HG03457 (cell line): ENCODE measurements at regions not wholly inside any gene's neighbourhood (a gene's known extent, or its start where the extent isn't known, plus 50 kb on each side); places are given as distances from the start of the nearest gene placed in this dataset.
"Not testable (repeated sequence)": the region's sequence is repeated elsewhere in the genome, so short reads cannot be mapped to it uniquely, and the experiment has no call there.

Experiments used
- ATAC-seq: cut with Tn5 transposase; IDR thresholded peaks from one replicate; pipeline ENCODE4 v1.9.1; 2021; ENCODE audit warnings: moderate number of reproducible peaks; ENCODE audit not compliant: unreplicated experiment

DNA sequence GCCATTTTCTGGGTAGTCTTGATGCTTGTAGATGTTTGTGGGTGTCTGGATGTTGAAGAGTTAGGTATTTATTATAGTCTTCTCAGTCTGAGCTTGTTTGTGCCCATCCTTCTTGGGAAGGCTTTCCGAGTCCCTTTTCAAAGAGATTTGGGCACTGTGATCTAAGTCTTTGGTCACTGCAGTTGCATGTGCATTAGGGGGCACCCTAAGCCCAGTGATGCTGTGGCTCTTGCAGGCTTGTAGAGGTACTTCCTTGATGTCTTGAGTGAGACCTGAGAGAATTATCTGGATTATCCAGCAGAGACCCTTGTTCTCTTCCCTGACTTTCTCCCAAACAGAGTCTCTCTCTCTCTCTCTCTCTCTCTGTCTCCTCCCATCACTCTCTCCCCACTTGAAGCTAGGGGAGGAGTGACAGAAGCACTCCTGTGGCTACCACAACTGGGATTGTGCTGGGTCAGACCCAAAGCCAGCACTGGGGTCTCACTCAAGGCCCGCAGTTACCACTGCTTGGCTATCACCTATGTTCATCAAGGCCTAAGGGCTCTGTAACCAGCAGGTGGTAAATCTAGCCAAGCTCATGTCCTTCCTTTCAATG is 68.5 kb downstream of the TMCO5A start:
- no peak for ATAC-seq

DNA sequence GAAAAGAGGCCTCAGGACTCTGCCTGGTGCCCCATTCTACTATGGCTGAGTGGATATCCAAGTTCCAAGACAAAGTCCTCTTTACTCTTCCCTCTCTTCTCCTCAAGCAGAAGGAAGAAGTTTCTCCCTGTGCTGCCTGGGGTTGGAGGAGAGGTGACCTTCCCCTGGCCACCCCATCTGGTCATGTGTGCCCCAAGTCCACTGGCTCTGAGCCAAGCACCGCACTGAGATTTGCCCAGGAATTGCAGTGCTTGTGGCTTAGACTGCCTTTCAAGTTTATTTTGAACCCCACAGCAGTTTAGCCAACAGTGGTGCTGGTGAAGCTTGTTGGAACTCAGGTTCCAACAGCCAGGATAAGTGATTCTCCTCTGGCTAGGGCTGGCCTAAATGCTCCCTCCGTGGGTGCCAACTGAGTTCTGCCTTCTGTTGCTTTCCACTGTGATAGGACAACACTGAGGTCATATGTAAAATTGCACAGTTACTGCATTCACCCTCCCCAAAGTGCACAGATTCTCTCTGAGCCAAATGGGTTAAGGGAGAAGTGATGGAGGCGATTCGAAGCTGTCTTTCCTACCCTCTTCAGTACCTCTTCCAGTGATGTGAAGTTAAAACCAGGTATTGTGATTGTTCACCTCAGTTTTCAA is 69.9 kb downstream of the TMCO5A start:
- no peak for ATAC-seq

DNA sequence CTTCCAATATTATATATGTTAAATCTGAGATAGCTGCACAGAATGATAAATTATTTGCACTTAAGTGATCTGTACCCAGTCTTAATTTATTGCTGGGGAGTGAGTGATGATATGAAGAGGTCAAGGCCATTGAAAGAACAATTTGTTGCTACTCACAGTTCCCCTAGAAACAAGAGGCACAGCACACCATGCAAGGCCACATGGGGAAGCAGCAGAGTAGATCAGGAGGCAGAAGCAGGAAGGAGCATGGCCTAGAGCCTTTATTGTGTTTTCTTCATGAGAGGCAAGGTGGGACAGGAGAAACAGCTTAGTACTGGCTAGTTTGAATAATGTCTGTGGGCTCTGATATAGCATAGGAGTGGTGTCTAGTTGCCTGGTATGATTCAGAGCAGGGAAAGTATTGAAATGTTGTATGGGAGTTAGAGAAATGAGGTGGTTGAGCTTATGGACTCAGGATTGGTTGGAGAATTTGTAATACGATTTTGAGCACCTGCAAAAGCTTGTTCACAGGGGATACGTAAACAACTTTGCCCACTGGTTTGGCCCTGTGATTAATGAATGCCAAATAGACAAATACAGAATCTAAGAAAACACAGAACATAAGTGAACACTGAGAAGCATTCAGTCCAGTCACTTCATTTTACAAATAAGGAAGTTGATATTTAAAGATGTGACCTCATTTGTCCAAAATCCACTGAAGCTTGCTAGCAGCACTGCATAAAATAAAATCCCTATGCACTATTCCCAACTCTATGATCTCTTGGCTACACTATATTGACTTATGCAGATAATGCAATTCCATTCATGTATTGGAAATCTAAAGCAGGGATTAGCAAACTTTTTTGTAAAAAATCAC is 71.7 kb downstream of the TMCO5A start:
- ATAC-seq = no peak

DNA sequence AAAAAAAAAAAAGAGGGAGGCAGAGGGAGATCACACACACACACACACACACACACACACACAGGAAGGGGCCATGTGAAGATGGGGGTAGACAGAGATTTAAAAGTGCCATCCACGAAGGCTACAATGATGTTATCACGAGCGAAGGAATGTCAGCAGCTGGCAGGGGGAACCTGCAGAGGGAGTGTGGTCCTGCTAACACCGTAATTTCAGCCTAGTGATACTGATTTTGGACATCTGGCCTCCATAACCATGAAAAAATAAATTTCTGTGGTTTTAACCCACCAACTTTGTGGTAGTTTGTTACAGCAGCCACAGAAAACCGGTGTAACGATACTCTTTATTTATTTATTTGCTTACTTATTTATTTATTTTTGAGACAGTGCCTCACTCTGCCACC is 76.0 kb downstream of the TMCO5A start:
- no peak for ATAC-seq

DNA sequence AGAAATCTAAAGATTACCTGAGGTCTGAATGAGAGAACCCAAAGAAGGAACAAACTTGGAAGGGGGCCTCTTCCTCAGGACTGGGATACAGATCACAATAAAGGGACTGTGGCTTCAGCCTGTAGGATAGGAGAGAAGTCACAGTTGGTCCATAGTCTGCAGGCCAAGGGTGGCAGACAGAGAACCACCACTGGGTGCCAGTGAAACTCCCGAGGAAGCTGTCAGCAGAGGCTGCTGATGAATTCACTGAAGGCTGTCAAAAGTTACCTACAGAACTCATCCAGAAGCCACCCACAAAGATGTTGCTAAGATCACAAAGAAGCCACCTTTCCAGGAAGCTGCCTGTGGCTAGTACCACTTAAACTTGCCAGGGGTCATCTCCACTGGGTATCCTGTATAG is 78.5 kb downstream of the TMCO5A start:
- no peak for ATAC-seq

DNA sequence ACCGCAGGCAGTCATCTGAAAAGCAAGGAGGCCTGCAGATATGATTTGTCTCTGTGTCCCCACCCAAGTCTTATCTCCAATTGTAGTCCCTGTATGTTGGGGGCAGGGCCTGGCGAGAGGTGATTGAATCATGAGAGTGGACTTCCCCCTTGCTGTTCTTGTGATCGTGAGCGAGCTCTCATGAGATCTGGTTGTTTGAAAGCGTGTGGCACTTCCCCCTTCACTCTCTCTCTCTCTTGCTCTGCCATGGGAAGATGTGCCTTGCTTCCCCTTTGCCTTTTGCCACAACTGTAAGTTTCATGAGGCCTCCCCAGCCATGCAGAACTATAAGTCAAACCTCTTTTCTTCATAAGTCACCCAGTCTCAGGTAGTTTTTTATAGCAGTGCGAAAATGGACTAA is 83.3 kb downstream of the TMCO5A start:
- ATAC-seq = no peak

DNA sequence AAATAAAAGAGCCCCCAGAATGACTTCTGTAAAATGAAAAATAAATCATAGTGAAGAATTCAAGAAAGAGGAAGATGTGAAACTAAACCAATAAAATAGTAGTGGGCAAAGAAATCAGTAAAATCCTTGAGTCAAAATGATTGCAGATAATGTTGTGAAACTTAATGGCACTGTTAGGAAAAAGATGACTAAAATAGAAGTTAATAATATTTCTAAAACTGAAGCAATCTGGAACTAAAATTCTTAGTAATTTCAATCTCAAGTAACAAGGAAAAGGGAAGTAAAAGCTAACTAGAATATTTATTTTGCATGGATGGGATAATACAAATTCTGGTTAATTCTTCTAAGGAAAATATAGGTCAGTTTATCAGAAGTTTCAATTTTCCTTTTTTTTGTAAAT is 84.6 kb downstream of the TMCO5A start:
- ATAC-seq = no peak

DNA sequence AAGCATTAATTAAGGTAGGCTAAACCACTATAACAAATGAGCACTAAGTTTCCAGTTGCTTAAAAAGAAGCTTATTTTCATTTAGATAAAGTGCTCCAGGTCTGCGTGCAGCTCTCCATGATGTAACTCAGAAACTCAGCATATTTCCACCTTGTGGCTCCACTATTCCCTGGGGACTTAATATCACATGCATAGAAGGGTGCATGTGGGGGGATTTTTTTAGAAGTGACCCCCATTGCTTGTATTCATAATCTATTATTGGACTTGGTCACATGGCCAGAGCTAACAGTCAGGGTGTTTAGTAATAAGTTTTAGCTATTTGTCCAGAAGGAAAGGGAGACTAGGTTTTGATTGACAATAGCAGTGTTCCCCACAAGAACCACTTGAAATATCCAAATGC is 86.8 kb downstream of the TMCO5A start:
- ATAC-seq = no peak

DNA sequence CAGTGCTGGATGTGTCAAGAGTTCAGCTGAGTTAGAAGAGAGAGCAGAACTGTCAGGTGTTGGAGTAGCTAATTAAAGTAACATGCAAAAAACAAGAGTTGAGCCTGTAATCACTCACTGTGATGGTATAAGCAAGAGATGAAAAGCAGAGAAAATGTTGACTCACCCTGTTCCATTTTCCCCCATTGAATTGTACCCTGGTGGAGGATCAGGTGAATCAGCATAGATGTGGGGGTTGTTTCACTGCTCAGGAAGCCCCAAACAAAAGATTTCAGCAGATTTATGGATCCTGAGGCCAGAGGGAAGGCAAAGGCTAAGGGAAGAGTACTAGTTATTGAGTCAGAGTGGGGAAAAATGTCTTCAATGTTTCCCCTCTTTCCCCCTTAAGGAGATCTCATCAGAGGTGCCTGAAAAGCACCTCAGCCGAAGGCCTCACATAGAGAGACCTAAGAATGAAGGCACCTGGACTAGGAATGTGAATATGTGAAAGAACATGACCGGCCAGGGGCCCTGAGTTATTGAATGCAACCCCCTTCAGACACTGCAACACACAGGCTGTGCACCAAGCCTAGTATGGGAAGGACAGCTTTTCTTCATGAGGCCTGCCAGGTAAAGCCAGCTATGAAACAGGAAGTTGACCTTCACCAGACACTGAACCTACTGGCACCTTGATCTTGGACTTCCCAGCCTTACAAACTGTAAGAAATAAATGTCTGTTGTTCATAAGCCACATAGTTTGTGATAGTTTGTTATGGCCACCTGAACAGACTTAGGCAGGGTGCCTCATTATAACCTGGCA is 90.1 kb downstream of the TMCO5A start:
- no peak for ATAC-seq

DNA sequence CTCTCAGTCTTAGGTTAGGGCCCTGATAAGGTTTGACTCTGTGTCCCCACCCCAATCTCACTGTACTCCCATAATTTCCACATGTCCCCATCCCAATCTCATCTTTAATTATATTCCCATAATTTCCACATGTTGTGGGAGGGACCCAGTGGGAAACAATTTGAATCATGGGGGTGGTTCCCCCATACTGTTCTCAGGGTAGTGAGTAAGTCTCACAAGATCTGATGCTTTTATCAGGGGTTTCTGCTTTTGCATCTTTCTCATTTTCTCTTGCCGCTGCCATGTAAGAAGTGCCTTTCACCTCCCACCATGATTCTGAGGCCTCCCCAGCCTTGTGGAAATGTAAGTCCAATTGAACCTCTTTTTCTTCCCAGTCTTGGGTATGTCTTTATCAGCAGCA is 91.2 kb downstream of the TMCO5A start:
- not testable (repeated sequence) for ATAC-seq

DNA sequence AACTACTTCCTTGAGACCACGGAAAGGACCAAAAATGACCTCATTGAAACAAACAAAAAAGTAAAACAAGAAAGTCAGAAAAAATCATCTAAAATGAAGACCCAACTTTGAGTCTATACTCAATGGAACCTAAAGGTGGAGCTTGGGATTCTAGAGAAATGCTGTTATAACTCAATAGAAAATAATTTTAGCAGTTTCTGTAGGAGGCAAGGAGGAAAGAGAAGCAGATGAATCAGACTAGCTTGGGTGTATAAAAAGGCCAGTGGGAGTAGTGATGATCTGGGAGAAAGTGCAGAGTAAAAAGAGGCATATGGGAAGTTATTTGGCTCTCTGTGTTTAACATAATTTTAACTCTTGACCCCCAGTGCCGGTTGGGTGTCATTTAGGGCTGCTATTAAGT is 94.4 kb downstream of the TMCO5A start:
- ATAC-seq = no peak

DNA sequence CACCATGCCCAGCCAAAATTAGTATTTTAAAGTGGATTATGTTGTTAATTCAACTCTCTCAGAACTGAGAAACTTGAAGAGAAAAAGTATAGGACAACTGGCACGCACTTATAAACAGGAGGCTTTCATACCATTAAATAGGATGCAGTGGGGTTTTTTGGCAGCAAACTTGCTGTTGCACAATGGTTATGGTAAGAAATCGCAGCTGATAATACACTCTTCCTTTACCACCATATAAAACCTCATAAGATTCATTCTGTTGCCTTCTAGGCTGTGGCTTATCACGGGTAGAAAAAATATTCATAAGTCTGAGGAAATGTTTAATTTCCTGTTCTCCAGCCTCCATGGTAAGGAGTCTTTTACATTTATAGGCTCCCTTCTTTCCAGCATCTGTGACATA is 95.3 kb downstream of the TMCO5A start:
- ATAC-seq = no peak

DNA sequence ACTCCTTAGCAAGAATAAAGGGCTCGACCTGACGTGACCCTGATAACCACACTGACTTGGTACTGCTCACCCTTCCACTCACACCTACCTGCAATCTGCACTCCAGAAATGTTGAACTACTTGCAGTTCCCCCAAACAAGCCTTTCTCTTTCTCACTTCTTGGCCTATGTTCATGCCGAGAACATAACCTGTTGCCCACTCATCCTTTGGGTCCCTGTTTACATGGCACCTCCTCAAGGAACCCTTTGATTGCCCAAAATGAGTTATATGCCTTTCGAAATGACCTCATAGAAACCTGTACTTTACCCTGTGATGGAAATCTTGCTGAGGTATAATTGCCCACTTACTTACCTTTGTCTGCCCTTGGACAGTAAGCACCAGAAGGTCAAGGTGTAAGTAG is 96.2 kb downstream of the TMCO5A start:
- ATAC-seq = no peak

DNA sequence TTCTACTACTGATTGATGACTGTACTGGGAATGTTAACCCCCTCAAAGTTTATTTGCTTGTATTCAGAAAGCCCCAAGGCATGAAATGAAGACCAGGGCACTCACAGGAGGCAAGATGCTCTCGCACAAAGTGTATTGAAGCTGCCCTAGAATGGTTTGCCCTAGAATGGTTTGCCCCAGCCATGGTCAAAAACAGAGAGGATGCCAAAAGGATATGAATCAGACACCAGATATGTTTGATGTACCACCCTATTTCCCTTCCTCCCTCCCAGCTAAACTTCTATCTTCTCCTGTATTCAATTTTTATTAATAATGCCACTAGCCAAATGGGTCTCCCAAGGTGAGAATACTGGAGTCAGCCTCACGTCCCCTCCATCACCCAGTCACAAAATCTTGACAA is 101.3 kb downstream of the TMCO5A start:
- ATAC-seq = no peak

DNA sequence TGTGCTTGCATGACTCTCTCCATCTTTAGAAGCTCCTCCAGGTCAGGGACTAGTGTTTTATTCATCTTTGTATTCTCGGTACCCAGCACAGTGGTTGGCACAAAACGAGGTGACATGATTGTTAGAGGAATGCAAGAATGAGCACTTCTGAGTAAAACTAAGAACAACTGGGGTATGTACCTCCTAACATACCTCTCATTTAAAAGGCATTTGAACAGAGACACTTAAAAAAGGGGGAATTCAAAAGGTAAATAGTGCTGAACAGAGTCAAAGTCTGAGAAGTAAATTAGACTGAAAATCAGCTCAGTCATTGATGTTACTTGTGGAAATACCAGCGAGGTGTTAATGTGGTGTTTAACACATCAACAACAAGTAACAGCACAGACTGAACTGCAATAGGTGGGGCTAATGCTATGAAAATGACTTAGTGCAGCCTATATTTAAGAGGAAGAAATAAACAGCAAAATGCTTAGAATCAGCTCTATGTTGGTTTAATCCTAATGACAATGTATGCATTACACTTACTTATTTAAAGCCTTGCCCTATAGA is 102.4 kb downstream of the TMCO5A start:
- no peak for ATAC-seq

DNA sequence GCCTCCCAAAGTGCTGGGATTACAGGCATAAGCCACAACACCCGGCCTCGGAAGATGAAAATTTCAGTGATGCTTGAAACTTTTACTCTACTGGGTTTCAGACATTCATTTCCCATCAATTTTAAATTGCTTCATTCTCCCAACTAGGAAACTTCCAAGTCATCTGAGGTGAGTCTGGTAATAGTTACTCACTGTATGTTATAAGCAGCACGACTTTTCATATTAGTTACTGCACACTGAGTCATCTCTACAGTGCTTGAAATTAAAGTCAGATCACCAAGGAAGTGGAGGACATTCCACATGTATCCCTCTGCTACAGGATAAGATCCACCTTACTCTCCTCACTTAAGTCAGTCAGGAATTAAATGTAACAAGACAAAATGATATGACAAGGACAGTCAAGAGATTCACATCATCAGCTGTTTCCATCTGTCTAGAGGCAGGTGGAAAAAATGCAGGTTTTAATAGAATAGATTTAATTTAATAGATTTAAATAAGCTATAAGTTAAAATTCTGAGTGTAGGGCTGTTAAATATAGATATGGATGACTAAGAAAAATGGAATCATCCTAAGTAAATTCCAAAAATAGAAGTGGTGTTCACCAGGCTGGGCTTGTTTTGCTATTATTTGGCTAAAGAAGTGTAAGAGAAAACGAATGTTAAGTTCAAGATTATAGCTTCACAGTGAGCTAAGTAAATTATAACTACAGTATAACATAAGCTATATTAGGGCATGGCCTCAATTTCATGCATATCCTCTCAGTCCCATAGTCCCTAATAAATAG is 104.4 kb downstream of the TMCO5A start:
- no peak for ATAC-seq

DNA sequence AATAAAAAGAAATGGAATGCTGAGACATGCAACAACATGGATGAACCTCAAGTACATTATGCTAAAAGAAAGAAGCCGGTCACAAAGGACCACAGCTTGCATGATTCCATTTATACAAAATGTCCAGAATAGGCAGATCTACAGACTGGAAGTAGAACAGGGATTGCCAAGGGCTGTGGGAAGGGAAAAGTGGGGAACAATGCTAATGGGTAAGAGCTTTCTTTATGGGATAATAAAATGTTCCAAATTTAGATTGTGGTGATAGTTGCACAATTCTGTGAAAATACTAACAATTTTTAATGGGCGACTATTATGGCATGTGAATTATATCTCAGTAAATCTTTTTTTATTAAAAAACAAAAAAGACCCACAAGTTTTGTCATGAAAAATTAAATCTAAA is 106.2 kb downstream of the TMCO5A start:
- no peak for ATAC-seq

DNA sequence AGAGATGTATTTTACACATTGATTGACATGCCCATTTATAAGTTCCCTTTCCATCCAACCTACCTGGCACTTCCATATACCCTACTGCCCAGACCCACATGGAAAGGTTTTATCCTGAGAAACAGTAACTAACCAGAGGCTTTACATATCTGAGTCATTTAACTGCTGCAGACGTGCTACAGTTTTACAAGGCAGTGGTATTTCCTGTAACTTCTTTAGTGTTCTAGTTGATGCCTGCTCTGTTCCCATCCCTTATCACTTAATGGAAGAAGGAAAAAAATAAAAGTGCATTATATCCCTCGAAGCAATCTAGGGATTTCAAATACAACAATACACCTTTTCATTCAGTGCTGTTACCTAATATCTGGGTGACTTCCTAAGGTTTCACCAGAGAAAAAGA is 107.1 kb downstream of the TMCO5A start:
- ATAC-seq = no peak

DNA sequence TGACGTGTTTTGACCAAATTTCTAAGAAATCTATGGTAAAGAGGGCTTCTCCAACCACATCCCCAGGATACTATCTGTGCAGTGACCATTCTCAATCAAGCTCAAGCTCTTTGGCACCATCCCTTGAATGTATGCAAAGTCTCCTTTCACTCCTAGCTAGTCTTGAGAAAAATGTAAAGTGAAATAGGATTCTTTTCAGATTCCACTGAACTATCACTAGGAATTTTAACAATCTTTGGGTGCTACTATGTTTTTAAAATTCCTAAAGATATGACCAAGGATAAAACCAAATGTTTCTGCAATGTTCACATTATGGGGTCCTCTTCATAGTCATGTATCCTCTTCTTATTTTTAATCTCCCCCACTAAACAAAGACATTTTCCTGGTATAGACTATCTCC is 107.8 kb downstream of the TMCO5A start:
- ATAC-seq = no peak

DNA sequence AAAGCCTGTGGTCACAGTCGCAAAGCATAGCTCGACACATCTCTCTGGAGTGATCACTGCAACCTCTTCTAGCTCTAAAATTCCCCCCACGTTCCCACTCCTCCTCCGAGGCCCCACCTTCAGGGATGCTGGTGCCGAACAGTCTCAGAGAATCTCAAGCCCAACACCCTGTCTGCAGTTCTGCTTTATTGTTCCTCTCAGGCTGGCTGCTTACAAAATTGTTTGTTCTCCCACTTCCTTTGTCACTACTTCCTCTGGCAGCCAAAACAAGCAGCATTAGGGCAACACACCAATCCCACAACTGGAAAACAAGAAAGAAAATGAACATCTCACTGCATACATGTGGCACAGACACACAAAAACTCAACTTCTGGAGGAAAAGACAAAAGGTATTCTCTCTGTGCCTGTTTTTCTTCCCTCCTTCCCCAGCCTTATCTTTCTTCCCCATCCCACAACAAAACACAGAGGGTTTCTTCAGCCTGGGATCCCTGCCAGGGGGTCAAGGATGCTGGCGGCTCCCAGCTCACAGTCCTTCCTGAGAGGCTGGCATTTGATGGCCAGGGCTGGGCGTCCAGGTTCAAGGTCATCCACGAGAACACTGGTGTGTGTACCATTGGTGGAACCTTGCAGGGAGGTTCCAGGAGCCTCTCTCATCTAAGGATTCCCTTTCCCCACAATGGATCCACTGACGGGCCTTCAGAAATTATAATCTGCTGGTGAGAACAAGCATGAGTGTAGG is 108.4 kb downstream of the TMCO5A start:
- ATAC-seq = no peak
